ENCODE measurements at regions not wholly inside any gene's neighbourhood (a gene's known extent, or its start where the extent isn't known, plus 50 kb on each side); places are given as distances from the start of the nearest gene placed in this dataset.

DNA sequence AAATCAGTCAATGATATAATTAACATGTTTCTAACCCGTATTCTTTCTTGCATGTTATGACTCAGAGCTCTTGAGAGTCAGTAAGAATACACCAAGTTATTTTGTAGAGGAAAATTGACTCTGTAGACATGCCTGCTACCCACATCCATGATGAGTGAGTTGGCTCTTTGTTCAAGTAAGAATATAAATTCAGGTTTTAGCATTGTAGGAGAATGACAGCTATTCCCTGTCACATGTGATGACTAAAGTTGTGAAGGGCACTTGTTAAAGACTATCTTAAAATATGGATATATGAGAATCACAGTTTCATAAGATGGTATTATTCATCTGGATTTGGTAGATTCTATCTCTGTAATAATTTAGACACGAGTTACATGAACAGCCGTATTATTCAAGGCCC is 209.1 kb downstream of the CCDC59 start:
- no peak for DNase-seq

- no peak for DNase-seq
Measured at GRCh38 chr12:82146740-82147139, 211.4 kb downstream of the CCDC59 start.

DNA sequence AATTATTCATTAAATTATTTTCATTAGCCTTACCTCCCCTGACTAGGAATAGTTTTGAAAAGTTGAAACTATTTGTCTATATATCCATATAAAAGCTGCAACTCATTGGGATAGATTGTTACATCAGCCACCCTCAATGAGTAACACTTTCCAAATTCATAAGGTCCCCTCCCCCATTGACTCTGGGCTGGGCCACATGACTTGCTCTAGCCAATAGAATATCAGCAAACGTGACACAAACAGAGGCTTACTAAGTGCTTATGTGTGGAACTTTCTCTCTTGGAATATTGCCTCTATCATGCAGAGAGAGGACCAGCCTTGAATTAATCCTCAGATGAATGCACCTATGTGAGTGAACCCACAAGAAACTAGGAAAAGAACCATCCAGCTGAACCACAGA is 213.7 kb downstream of the CCDC59 start:
- DNase-seq = no peak

DNA sequence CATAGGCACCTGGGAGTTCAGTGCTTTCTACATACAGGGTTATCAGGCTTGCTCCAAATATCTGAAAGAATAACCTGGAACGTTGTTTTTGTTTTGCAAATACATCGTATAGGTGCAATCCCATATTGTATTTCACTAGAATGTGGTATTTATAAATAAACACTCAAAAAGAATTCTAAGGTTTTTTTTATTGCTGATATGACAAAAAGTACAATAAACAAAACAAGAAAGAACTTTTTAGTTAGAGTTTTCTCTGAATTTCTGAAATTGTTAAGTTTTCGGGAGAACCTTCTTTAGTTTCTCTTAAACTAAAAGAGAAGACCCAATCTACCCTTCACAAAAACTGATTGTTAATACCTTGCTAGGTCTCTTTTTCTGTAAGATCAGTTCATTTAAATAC is 225.8 kb downstream of the CCDC59 start:
- no peak for DNase-seq

DNA sequence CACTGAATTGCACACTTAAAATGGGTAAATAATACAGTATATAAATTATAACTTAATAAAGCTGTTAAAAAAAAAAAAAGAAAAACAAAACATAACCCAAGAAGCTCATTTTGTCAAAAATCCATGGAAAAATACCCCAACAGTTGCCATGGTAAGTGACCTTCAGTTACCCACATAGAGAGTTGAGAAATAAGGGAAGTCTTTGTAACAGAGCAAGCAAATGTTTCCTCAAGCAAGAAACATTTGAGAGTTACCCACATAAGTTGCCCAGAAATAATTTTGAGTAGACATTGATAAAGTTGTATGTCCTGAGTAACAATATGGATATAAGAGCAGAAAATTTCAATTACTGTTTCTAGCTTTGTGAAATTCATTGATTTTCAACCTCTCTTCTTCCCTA is 227.4 kb downstream of the CCDC59 start:
- DNase-seq = no peak

DNA sequence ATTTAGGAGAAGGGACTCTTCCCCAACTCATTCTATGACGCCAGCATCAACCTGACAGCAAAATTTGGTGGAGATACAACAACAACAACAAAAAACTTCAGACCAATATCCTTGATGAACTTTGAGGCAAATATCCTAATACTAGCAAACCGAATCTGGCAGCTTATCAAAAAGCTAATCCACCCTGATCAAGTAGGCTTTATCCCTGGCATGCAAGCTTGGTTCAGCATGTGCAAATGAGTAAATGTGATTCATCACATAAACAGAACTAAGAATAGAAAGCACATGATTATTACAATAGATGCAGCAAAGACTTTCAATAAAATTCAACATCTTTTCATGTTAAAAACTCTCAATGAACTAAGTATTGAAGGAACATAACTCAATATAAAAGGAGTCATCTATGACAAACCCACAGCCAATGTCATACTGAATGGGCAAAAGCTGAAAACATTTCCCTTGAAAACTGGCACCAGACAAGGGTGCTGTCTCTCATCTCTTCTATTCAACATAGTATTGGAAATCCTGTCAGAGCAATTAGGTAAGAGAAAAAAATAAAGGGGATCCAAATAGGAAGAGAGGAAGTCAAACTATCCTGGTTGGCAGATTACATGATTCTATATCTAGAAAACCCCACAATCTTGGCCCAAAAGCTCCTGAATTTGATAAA is 233.3 kb downstream of the CCDC59 start:
- no peak for DNase-seq

DNA sequence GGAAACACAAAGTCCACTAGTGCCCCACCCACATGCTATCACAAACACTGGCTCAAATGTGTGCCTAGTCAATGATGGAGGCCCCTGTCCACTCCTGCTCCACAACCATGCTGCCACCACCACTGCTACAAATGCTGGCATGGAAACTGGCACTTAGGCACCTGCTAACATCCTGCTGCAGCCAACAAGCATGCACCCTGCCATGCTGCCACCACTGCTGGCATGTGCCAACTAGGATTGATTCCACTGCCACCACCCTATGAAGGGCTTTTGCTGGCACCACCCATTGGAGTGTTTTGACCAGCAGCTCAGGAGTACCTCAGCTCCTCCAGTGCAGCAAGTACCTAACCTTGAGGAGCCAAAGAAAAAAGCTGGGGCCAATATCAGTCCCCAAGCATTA is 236.6 kb downstream of the CCDC59 start:
- no peak for DNase-seq

- DNase-seq = no peak
Measured at GRCh38 chr12:82120901-82121300, 237.3 kb downstream of the CCDC59 start.

DNA sequence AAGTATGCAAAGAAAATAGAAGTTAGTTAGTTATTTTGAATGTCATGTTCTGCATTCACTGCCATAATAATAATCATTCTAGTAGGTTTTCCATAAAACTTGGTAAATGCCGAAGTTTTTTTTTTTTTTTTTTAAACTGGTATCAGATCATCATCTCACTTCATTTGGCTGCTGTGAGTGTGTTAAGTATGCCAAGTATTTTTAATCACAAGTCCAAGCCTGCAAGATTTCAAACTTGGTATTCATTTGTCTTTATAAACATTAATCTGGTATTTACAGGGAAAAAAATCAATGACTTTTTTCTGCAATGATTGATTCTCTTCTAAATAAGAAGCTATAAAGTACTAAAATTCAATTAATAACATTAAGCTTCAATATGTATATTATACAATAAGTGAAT is 248.9 kb downstream of the CCDC59 start:
- no peak for DNase-seq

GRCh38 chr12:82108615-82109014 is 249.6 kb downstream of the CCDC59 start:
- DNase-seq = no peak

DNA sequence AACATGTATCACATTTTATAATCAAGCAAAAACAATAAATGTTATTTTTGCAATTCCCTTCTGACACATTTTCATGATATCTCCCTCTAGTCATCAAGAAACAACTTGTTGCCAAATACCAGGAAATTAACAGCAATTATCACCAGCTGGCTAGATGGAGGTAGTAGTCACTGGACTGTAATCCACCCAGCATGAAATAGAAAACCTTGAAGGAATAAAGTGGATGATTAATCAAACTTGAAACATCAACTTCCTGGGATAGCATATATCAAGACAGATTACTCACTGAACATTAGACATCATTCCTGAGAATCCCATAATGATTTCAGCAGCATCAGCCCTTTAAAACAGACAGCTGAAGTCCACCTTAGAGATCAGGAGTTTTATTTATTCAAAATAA is 259.0 kb downstream of the CCDC59 start:
- no peak for DNase-seq

GRCh38 chr12:82097877-82098276 is 260.3 kb downstream of the CCDC59 start:
- DNase-seq = no peak

DNA sequence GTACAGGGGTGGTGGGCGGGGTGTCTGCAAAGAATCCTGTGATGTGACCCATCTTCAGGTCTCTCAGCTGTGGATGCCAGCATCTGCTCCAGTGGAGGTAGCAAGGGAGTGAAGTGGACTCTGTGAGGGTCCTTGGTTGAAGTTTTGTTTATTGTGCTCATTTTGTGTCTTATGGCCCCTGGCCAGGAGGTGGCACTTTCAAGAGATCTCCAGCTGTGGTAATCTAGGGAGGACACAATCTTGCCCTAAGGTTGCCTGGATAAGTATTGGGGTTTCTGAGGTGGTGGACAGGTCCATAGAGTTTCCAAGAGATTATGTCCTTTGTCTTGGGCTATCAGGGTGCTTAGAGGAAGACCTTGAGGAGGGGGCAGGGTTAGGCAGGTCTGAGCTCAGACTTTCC is 260.7 kb downstream of the CCDC59 start:
- no peak for DNase-seq

DNA sequence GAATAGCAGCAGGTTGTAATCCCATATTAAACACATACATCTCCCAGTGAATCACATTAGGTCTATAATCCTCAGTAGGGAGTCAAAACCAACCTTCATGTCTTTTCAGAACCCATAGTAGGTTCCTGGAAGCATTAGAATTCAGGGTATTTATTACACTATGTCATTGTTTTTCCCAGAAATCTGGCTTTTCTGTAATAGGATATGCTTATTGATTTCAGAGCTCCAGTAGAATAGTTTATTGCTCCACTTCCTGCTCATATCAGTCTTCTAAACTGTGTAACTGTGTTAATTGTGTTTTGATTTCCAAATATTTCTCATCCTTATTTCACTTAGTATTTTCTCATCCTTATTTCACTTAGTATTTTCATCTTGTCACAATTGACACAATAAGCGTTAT is 268.0 kb downstream of the CCDC59 start:
- DNase-seq = no peak

- DNase-seq = no peak
Measured at GRCh38 chr12:82089369-82090121, 268.6 kb downstream of the CCDC59 start.

DNA sequence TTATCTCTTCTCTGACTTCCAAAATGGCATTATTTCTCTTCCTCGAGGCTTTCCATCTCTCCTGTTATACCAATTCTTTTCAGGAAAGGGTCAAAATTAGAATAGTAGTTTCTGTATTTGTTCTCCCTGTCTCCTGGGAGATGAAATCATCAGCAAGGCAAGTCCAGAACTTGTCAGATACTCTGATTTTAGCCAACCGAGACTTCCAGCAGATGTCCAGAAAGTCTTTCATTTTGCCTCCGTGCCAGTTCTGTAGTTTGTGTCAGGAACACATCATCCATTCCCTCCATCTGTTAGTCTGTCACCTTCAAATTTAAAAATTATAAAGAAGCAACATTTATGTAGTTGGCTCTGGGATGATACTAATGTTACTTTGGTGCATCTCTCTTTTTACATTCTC is 275.7 kb downstream of the CCDC59 start:
- no peak for DNase-seq

GRCh38 chr12:82069931-82070514 is 288.2 kb downstream of the CCDC59 start:
- DNase-seq = no peak

DNA sequence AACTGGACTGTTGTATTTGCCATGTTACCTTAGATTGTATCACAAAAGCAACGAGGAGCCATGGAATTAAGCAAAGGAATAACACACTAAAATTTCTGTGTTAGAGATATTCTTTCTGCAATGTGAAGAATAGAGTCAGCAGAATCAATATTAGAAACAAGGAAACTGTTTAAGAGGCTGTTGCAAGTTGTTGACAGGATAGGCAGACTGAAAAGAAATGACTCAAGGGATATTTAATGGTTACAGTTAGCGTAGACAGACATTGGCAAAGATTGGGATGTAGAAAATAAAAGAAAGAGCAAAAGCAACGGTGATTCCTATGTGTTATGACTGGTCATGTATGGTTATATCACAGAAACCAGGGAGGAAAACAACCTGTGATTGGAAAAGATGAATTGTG is 299.0 kb upstream of the PPFIA2 start:
- DNase-seq = no peak

DNA sequence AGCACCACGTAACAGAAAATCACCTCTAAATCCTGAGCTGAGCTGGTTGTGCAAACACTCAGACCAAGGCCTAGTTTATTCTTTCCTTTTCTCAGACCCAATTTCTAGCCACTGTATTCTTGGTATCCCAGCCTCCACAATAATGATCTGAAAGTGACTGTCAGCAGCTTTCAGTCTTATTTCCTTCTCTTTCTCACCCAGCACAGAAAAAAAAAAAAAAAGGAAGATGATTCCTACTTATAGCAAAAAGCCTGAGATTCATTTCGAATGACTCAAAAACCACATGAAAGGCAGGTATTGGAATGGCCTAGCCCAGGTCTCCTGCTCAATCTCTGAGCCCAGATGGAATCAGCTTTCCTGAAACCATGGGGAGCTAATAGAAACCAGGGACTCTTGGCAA is 298.6 kb upstream of the PPFIA2 start:
- no peak for DNase-seq

DNA sequence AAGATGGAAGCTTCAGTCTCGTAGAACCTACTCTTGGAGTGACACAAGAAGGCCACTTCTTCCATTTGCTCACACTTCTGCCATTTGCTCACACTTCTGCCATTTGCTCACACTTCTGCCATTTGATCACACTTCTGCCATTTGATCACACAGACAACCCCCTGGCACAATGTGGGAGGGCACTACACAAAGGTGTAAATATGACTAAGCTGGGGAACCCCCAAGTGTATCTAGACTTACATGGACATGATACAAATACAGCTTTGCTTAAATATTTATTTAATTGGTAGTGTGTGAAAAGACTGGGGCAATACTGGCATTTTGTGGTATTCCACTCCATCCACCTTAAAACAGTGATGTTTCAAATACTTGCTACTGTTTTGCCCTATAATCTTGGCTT is 296.2 kb upstream of the PPFIA2 start:
- no peak for DNase-seq

- no peak for DNase-seq
Measured at GRCh38 chr12:82054566-82054965, 295.4 kb upstream of the PPFIA2 start.

DNA sequence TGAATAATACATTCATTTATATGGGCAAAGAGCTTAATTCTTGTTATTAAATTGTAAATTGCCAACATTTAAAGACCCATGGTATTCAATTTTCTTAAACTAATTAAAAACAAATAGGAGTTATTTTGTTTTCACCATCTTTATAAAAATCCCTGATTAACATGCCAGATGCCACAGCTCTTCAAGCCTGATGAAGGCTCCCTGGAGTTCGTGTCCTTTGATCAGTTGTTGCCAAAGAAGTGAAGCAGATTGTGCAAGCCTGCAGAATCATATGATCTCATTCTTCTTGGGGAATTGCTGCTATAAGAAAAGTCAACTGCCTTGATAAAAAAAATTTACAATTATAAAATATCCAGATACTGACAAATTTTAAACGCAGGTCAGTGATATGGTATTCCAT is 288.3 kb upstream of the PPFIA2 start:
- DNase-seq = no peak

- DNase-seq = no peak
Measured at GRCh38 chr12:82040987-82041743, 282.0 kb upstream of the PPFIA2 start.

DNA sequence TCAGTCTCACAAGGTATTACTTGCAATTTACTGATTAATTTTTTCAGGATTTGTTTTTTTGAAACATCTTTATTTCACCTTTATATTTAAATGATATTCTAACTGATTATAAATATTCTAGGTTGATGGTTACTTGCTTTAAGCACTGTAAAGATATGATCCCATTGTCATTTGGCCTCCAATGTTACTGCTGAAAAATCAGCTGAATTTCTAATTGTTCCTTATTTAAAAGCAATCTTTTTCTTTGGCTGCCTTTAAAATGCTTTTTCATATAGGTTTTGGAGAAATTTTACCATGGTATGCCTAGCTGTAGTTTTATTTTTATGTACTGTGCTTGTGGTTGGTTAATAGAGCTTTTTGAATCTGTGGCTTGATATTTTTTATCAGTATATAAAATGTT is 275.6 kb upstream of the PPFIA2 start:
- DNase-seq = no peak

Measured in KG1 (cell line).